Breast epithelium (tissue), 3 donors: ENCODE measurements at regions not wholly inside any gene's neighbourhood (a gene's known extent, or its start where the extent isn't known, plus 50 kb on each side); places are given as distances from the start of the nearest gene placed in this dataset.
"Not testable (repeated sequence)": the region's sequence is repeated elsewhere in the genome, so short reads cannot be mapped to it uniquely, and the experiment has no call there.

Experiments
- POLR2A ChIP-seq: fragments of 450-650 bp; IDR thresholded peaks from one replicate; pipeline ENCODE4 v1.6.1; 2016; ENCODE audit warnings: antibody characterized with exemption, mild to moderate bottlenecking, moderate library complexity
- POLR2AphosphoS5 ChIP-seq, 3 donors: sonication (generic); formaldehyde crosslinking; IDR thresholded peaks; one replicate each; pipeline ENCODE4 v1.6.1; 2017; ENCODE audit warnings: antibody characterized with exemption in 3 of 3
- TF ChIP-seq, protein P1 (sequence below), 3 donors: fragments of 450-650 bp; IDR thresholded peaks; one replicate each; pipeline ENCODE4 v1.5.1; 2016 to 2017; ENCODE audit warnings: antibody characterized with exemption in 3 of 3, mild to moderate bottlenecking in 3 of 3, moderate library complexity in 3 of 3

- not testable (repeated sequence) for TF ChIP-seq POLR2A; POLR2AphosphoS5 (IDR thresholded peaks at IDR 0.05)
- TF ChIP-seq, protein P1, sequence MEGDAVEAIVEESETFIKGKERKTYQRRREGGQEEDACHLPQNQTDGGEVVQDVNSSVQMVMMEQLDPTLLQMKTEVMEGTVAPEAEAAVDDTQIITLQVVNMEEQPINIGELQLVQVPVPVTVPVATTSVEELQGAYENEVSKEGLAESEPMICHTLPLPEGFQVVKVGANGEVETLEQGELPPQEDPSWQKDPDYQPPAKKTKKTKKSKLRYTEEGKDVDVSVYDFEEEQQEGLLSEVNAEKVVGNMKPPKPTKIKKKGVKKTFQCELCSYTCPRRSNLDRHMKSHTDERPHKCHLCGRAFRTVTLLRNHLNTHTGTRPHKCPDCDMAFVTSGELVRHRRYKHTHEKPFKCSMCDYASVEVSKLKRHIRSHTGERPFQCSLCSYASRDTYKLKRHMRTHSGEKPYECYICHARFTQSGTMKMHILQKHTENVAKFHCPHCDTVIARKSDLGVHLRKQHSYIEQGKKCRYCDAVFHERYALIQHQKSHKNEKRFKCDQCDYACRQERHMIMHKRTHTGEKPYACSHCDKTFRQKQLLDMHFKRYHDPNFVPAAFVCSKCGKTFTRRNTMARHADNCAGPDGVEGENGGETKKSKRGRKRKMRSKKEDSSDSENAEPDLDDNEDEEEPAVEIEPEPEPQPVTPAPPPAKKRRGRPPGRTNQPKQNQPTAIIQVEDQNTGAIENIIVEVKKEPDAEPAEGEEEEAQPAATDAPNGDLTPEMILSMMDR (IDR thresholded peaks at IDR 0.05) = not testable (repeated sequence)
These were observed 1510.5 kb downstream of the FOXD4L5 start for GRCh38 chr9:63774369-63775091.
